Esophagus muscularis mucosa (tissue), 4 donors: ENCODE measurements at regions not wholly inside any gene's neighbourhood (a gene's known extent, or its start where the extent isn't known, plus 50 kb on each side); places are given as distances from the start of the nearest gene placed in this dataset.
A peak's percentile ranks its signal among the peaks of the same experiment; 100 is the strongest.

ENCODE experiments used
- DNase-seq: peaks from one replicate; pipeline ENCODE4 v3.0.0-alpha.2; 2017; ENCODE audit errors: extremely low spot score
- H3K27ac ChIP-seq, 4 donors: fragments of 200-600 bp; sonication (generic); replicated peaks in 1 of 4; 1 replicate in 3 of 4; 2 replicates in 1 of 4; pipeline ENCODE4 v1.5.1; 2016 to 2019; ENCODE audit warnings: mild to moderate bottlenecking in 1 of 4
- H3K27me3 ChIP-seq, 4 donors: fragments of 200-600 bp; sonication (generic); one replicate each; pipeline versions ENCODE4 v1.5.1 to v1.6.0; 2016 to 2019
- H3K36me3 ChIP-seq, 4 donors: fragments of 200-600 bp; sonication (generic); one replicate each; pipeline ENCODE4 v1.5.1; 2016 to 2019
- H3K4me1 ChIP-seq, 4 donors: fragments of 200-600 bp; sonication (generic); one replicate each; pipeline ENCODE4 v1.5.1; 2016 to 2019
- H3K4me3 ChIP-seq, 4 donors: fragments of 200-600 bp; sonication (generic); 1 replicate in 2 of 4; 2 replicates in 2 of 4; pipeline ENCODE4 v1.5.1; 2016 to 2019; ENCODE audit warnings: mild to moderate bottlenecking in 4 of 4, moderate library complexity in 1 of 4
- H3K9me3 ChIP-seq, 4 donors: fragments of 200-600 bp; sonication (generic); 1 replicate in 3 of 4; 2 replicates in 1 of 4; pipeline ENCODE4 v1.5.1; 2016 to 2019
- CTCF ChIP-seq, 3 experiments: fragments of 200-600 bp in 2 of 3; fragments of 450-650 bp in 1 of 3; sonication (generic) in 2 of 3; IDR thresholded peaks; one replicate each; pipeline ENCODE4 v1.5.1; 2017 to 2019; ENCODE audit warnings: antibody characterized with exemption in 3 of 3, mild to moderate bottlenecking in 2 of 3, moderate library complexity in 1 of 3
- EP300 ChIP-seq: sonication (generic); formaldehyde crosslinking; IDR thresholded peaks from one replicate; pipeline ENCODE4 v1.6.1; 2017; ENCODE audit warnings: antibody characterized with exemption
- POLR2A ChIP-seq: fragments of 450-650 bp; IDR thresholded peaks from one replicate; pipeline ENCODE4 v1.6.1; 2017; ENCODE audit warnings: antibody characterized with exemption, moderate library complexity, mild to moderate bottlenecking, low read depth
- POLR2AphosphoS5 ChIP-seq, 2 donors: sonication (generic); formaldehyde crosslinking; IDR thresholded peaks; one replicate each; pipeline ENCODE4 v1.6.1; 2017; ENCODE audit warnings: antibody characterized with exemption in 2 of 2
- WGBS: methylation state at CpG from one replicate; pipeline ENCODE4 v1.1.5; 2018; 5-methylcytosine and 5-hydroxymethylcytosine counted together
- intact Hi-C: fragments of 100-400 bp; cut with DNase I; formaldehyde crosslinking; loops from one replicate; pipeline ENCODE4 v1.15.1; 2023

GRCh38 chr10:125344573-125345171 is 184.3 kb upstream of the CTBP2 start:
- TF ChIP-seq CTCF (IDR thresholded peaks at IDR 0.05) = no peak
- no peak for TF ChIP-seq EP300
- no peak for TF ChIP-seq POLR2A
- no peak for TF ChIP-seq POLR2AphosphoS5 (IDR thresholded peaks at IDR 0.05)
- no peaks in the 10 kb centered on the region for H3K36me3 ChIP-seq
- 70% methylated on average over 19 of the region's 19 CpGs for WGBS
- H3K9me3 ChIP-seq = no peaks in the 10 kb centered on the region
- DNase-seq = no peak
- H3K27me3 ChIP-seq = no peaks in the 10 kb centered on the region
- intact Hi-C loops = loop anchor here (5.0 to 10.0 kb wide), 2 partner anchors 182 to 300 kb away; partner anchors contain the start of gene CTBP2
- H3K27ac ChIP-seq = no peak overlapping the region
- no peak overlapping the region for H3K4me3 ChIP-seq
- H3K4me1 ChIP-seq = no peaks in the 10 kb centered on the region

GRCh38 chr10:125343983-125344382 is 183.6 kb upstream of the CTBP2 start:
- Histone ChIP-seq H3K36me3 (no peaks in the 10 kb centered on the region), H3K4me3 (no peak overlapping the region), H3K4me1 (no peaks in the 10 kb centered on the region), H3K27me3 (no peaks in the 10 kb centered on the region), H3K9me3 (no peaks in the 10 kb centered on the region), H3K27ac (no peak overlapping the region)
- no peak for DNase-seq
- intact Hi-C loops = loop anchor here (5.0 to 10.0 kb wide), 2 partner anchors 182 to 299 kb away; partner anchors contain the start of gene CTBP2
- TF ChIP-seq POLR2AphosphoS5 (IDR thresholded peaks at IDR 0.05) (no peak), POLR2A (no peak), EP300 (no peak), CTCF (IDR thresholded peaks at IDR 0.05) (no peak)
- WGBS = 87% methylated on average over 3 of the region's 3 CpGs

GRCh38 chr10:125343118-125343925 is 183.0 kb upstream of the CTBP2 start:
- no peak for DNase-seq
- Histone ChIP-seq H3K4me3 (no peak overlapping the region), H3K27ac (no peak overlapping the region), H3K27me3 (no peaks in the 10 kb centered on the region), H3K36me3 (no peaks in the 10 kb centered on the region), H3K4me1 (no peaks in the 10 kb centered on the region), H3K9me3 (no peaks in the 10 kb centered on the region)
- WGBS = 76% methylated on average over 10 of the region's 10 CpGs
- TF ChIP-seq POLR2AphosphoS5 (IDR thresholded peaks at IDR 0.05) = no peak
- peak; percentile 54 to 67 (median 60) for TF ChIP-seq CTCF (IDR thresholded peaks at IDR 0.05)
- intact Hi-C loops = loop anchor here (5.0 to 10.0 kb wide), 2 partner anchors 181 to 299 kb away; partner anchors contain the start of gene CTBP2

GRCh38 chr10:125341611-125342010 is 181.2 kb upstream of the CTBP2 start:
- TF ChIP-seq CTCF (IDR thresholded peaks at IDR 0.05) (no peak), EP300 (no peak), POLR2A (no peak)
- H3K36me3 ChIP-seq = no peaks in the 10 kb centered on the region
- no peaks in the 10 kb centered on the region for H3K9me3 ChIP-seq
- 68% methylated on average over 5 of the region's 5 CpGs for WGBS
- H3K4me1 ChIP-seq = no peaks in the 10 kb centered on the region
- no peak for DNase-seq
- no peaks in the 10 kb centered on the region for H3K27me3 ChIP-seq
- H3K4me3 ChIP-seq = no peak overlapping the region
- H3K27ac ChIP-seq = no peak overlapping the region
- intact Hi-C loops = loop anchor here (5.0 to 10.0 kb wide), 2 partner anchors 179 to 297 kb away; partner anchors contain the start of gene CTBP2
